T-helper 1 cell (primary cell): ENCODE measurements at regions not wholly inside any gene's neighbourhood (a gene's known extent, or its start where the extent isn't known, plus 50 kb on each side); places are given as distances from the start of the nearest gene placed in this dataset.
"Not testable (repeated sequence)": the region's sequence is repeated elsewhere in the genome, so short reads cannot be mapped to it uniquely, and the experiment has no call there.

ENCODE experiments used
- DNase-seq, 5 donors: peaks; one replicate each; pipeline ENCODE4 v3.0.0-alpha.2; 2012 to 2020

- DNase-seq: no peak
Measured at GRCh38 chr5:120152931-120153330, 311.2 kb upstream of the PRR16 start.

- no peak for DNase-seq
Measured at GRCh38 chr5:120153551-120153950, 310.5 kb upstream of the PRR16 start.

- DNase-seq: no peak
Measured at GRCh38 chr5:120155873-120156272, 308.2 kb upstream of the PRR16 start.

GRCh38 chr5:120158211-120158610, 305.9 kb upstream of the PRR16 start:
- DNase-seq: no peak

- DNase-seq: no peak
Measured at GRCh38 chr5:120159155-120159554, 304.9 kb upstream of the PRR16 start.

GRCh38 chr5:120160124-120160895, 303.8 kb upstream of the PRR16 start:
- DNase-seq: no peak

- DNase-seq: no peak
Measured at GRCh38 chr5:120162321-120162720, 301.8 kb upstream of the PRR16 start.

- no peak for DNase-seq
Measured at GRCh38 chr5:120164037-120164436, 300.1 kb upstream of the PRR16 start.

- DNase-seq: no peak
Measured at GRCh38 chr5:120164986-120165385, 299.1 kb upstream of the PRR16 start.

GRCh38 chr5:120173125-120173524, 291.0 kb upstream of the PRR16 start:
- DNase-seq: no peak

- DNase-seq: no peak
Measured at GRCh38 chr5:120174089-120174488, 290.0 kb upstream of the PRR16 start.

- DNase-seq: not testable (repeated sequence)
Measured at GRCh38 chr5:120181238-120181637, 282.9 kb upstream of the PRR16 start.

- DNase-seq: not testable (repeated sequence)
Measured at GRCh38 chr5:120194650-120195049, 269.4 kb upstream of the PRR16 start.

GRCh38 chr5:120199559-120199958, 264.5 kb upstream of the PRR16 start:
- no peak for DNase-seq

GRCh38 chr5:120207129-120207528, 257.0 kb upstream of the PRR16 start:
- no peak for DNase-seq

- DNase-seq: no peak
Measured at GRCh38 chr5:120217001-120217400, 247.1 kb upstream of the PRR16 start.

- DNase-seq: no peak
Measured at GRCh38 chr5:120219988-120220387, 244.1 kb upstream of the PRR16 start.

- no peak for DNase-seq
Measured at GRCh38 chr5:120225524-120225923, 238.6 kb upstream of the PRR16 start.

- no peak for DNase-seq
Measured at GRCh38 chr5:120228262-120229031, 235.7 kb upstream of the PRR16 start.

GRCh38 chr5:120229036-120229435, 235.1 kb upstream of the PRR16 start:
- no peak for DNase-seq

GRCh38 chr5:120231563-120231962, 232.5 kb upstream of the PRR16 start:
- DNase-seq: no peak

- no peak for DNase-seq
Measured at GRCh38 chr5:120236360-120236759, 227.7 kb upstream of the PRR16 start.

GRCh38 chr5:120239086-120239485, 225.0 kb upstream of the PRR16 start:
- DNase-seq: no peak

- DNase-seq: no peak
Measured at GRCh38 chr5:120240706-120241105, 223.4 kb upstream of the PRR16 start.
